T1000 (cell line): ENCODE measurements at regions not wholly inside any gene's neighbourhood (a gene's known extent, or its start where the extent isn't known, plus 50 kb on each side); places are given as distances from the start of the nearest gene placed in this dataset.
"Not testable (repeated sequence)": the region's sequence is repeated elsewhere in the genome, so short reads cannot be mapped to it uniquely, and the experiment has no call there.

Experiments
- DNase-seq: peaks from one replicate; lab custom pipeline; 2025; ENCODE audit warnings: mixed read lengths; lab: John Stamatoyannopoulos, UW

DNA sequence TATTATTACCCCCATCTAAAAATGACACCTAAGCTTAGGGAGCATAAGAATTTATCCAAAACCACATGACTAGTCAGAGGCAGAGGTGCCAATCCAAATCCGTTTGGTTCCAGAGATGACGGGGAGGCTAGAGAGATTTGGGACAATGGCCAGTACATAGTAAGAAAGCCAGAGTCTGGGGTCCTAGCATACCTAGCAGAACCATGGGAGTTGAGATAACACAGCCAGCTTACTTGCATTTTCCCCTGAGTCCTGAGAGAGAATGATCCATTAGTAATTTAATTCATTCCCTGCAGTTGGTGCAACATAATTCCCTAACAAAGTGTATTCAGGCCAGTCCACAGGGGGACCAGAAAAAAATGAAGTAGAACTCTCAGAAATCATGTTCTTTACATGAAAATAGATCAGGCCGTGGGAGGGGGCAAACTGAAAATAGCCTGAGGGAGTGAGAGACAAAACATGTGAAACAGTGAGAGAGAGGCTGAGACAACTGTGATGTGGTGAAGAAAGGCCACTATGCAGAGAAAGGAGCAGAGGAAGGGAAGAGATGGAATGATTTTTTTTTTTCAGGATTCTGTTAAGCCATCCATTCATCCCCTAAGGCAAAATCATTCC, 243.3 kb downstream of the BRINP2 start:
- DNase-seq = no peak

DNA sequence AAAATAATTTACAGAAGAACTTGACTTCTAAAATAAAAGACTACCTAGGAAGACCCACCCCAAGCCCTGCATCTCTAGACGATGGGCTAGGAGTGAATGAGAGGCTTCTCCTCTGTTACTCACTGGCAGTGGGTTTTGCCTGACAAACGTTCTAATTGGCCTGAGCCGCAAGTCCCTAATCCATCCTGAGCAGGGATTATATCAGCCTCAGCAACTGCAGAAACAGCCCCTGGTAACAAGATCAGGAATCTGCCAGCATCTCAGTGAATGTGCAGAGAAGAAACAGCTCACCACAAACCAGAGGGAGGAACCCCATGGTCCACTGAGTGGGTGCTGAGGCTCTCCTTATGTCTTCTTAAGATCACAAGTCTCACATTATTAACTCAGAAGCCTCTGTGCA, 240.6 kb downstream of the BRINP2 start:
- no peak for DNase-seq

GRCh38 chr1:177410179-177410766, 239.5 kb downstream of the BRINP2 start:
- DNase-seq = no peak

GRCh38 chr1:177406323-177406722, 235.6 kb downstream of the BRINP2 start:
- DNase-seq = not testable (repeated sequence)

- no peak for DNase-seq
Observed at GRCh38 chr1:177392336-177392735, 221.6 kb downstream of the BRINP2 start.

DNA sequence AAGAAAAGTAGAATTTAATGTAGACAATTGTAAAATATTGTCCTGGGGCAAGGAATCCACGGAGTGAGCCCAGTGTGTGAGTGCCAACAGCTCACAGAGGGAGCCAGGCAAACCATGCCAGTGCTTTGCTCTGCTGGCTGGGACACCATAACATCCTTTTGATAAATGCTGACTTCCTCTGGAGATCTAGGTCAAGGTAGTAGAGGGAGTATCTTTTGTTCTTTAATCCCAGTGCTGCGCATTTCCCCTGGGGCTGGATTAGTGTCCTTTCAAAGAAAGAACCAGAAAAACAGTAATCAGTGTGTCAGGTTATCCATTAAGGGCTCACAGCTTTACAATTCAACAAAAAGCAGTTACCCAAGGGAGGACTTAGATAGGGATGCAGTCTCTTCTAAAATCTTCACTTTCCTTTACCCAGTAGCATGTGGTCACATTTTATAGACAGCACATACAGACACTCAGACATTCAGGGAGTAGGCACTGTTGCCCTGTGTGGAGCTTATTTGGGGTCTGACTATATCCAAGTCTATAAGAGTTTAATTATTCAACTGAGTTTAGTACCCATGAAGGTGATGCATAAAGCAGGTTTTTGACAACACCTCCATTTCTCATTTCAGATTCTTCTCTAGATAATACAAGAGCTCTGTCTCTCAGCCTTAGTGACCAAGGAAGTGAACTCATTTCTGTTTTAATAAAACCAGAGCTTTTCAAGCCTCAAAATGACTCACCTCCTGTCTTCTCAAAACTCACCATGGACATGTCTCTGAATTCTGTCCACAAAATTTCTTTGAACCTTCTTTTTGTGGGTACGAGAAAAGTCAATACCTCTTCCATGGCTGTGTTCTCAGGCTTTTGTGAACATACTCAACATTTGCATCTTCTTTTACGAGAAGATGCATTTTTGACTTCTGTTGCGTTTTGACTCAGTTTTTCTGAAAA, 215.3 kb downstream of the BRINP2 start:
- no peak for DNase-seq

GRCh38 chr1:177384461-177384860, 213.7 kb downstream of the BRINP2 start:
- DNase-seq = no peak

- DNase-seq = no peak
Observed at GRCh38 chr1:177383715-177384114, 213.0 kb downstream of the BRINP2 start.

DNA sequence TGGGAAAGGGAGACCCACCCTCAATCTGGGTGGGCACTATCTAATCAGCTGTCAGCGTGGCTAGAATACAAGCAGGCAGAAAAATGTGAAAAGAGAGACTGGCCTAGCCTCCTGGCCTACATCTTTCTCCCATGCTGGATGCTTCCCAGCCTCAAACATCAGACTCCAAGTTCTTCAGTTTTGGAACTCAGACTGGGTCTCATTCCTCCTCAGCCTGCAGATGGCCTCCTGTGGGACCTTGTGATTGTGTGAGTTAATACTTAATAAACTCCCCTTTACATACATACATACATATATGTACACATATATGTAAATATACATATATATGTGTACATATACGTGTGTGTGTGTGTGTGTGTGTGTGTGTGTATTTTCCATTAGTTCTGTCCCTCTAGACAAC, 207.1 kb downstream of the BRINP2 start:
- no peak for DNase-seq

GRCh38 chr1:177368255-177368654, 197.5 kb downstream of the BRINP2 start:
- DNase-seq = no peak

- no peak for DNase-seq
Observed at GRCh38 chr1:177366091-177366490, 195.3 kb downstream of the BRINP2 start.

GRCh38 chr1:177360791-177361190, 190.0 kb downstream of the BRINP2 start:
- no peak for DNase-seq

GRCh38 chr1:177356674-177357435, 186.1 kb downstream of the BRINP2 start:
- DNase-seq = no peak

DNA sequence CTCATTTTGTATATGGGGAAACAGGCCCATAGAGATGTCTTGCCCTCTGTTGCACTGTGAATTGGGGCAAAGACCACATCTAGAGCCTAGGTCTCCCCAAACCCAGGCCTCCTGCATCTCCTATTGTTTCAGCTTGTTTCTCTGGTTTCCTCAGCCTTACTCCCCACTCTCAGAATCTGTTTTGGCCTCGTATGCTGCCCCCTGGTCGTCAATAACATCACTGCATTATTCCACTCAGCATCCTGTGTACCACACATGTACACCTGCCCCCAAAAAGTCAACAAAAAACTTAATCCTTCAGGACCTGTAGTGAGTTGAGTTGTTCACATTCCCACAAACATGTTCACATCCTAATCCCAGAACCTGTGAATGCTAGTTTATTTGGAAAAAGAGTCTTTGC, 184.8 kb downstream of the BRINP2 start:
- DNase-seq = no peak

DNA sequence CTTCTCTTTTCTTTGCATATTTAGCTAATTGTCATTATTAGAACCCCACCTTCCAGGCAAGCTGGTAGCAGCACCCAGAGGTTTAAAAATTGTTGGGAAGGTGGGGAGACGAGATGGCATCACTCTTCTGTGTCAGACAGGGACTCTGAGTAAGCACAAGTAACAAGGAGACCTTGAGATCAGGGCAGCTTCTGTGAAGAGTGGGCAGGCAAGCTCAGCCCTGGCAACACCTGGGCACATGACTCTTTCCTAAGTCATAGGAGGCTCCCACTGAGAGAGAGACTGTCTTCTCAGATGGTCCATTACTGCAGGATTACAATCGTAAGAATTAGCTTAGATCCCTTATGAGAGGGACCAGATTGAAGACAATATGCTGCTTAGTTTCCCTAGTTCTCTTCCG, 183.5 kb downstream of the BRINP2 start:
- no peak for DNase-seq

- no peak for DNase-seq
Observed at GRCh38 chr1:177351361-177352108, 180.8 kb downstream of the BRINP2 start.

DNA sequence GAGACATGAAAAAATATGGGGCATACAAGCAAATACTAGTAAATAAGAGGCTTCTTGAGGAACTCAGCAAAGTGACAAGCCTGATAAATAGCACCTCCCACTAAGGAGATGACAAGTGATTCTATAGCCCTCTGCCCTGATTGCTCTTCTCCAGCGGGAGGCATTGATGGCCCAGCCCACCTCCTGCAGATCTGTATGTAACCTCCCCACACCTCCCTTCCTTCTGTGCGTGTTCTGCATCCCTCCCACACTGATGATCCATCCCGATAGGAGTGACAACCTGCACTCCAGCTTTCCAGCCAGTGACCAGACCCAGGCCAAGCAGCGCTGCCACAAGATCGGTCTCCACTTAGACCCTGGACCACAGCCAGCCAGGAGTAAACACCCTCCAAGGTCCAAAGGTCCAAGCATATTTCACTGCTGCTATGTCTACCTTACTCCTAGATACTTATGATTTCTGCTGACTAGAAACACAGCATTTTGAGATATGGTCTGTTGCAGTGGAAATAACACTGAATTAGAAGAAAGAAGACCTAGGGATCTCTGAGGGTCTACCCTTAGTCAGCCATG, 176.1 kb downstream of the BRINP2 start:
- DNase-seq = no peak

DNA sequence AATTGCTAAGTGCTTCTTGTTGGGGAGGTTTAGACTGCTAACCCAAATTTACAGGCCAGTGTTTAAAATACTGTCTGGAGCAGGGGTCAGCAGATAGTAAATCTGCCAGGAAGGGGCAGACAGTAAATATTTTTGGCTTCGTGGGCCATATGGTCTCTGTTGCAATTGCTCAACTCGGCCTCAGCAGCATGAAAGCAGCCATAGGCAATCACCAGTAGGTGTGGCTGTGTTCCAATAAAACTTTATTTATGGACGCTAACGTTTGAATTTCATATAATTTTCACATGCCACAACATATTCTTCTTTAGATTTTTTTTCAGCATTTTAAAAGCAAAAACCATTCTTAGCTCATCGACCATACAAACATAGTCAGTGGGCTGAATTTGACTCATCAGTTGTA, 172.7 kb downstream of the BRINP2 start:
- DNase-seq = no peak

GRCh38 chr1:177341773-177342172, 171.0 kb downstream of the BRINP2 start:
- DNase-seq = no peak

- no peak for DNase-seq
Observed at GRCh38 chr1:177340601-177341067, 169.9 kb downstream of the BRINP2 start.

DNA sequence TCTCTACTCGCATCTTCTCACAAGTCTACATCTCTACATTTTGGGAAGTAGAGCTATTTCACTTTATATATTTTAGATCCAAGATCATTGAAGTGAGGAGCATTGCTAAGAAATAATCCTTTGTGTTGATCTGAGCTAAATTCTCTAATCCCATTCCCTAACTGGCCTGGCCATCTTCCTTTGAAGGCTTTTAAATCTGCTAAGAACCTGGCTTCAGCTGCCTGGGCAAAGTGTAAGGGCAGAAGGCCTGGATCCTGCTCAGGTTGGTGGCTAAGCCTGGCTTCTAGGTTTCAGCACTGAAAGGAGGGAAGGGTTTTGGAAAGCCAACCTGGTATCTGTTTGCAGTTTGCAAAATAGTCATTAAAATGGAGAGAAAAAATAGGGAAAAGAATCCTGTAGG, 167.6 kb downstream of the BRINP2 start:
- DNase-seq = no peak
